PC-3 (cell line): ENCODE measurements at regions not wholly inside any gene's neighbourhood (a gene's known extent, or its start where the extent isn't known, plus 50 kb on each side); places are given as distances from the start of the nearest gene placed in this dataset.

ENCODE experiments used
- CTCF ChIP-seq: fragments of 300-600 bp; sonication (generic); conservative IDR thresholded peaks from 2 replicates; pipeline ENCODE4 v1.5.1; 2017; ENCODE audit warnings: antibody characterized with exemption, low read depth, mild to moderate bottlenecking, low read length
- EZH2 ChIP-seq: fragments of 300-600 bp; sonication (generic); IDR thresholded peaks from one replicate; pipeline ENCODE4 v1.6.1; 2017; ENCODE audit warnings: antibody characterized with exemption, mild to moderate bottlenecking, low read length; ENCODE audit not compliant: unreplicated experiment
- EZH2phosphoT487 ChIP-seq: fragments of 300-600 bp; sonication (generic); IDR thresholded peaks from 2 replicates; pipeline ENCODE4 v1.6.1; 2018; ENCODE audit warnings: mild to moderate bottlenecking, antibody characterized with exemption, low read length, borderline replicate concordance

GRCh38 chr6:156676721-156677120, 100.5 kb upstream of the ARID1B start:
- TF ChIP-seq CTCF (no peak), EZH2 (no peak), EZH2phosphoT487 (no peak)
